Liver (tissue), 8 donors: ENCODE measurements at regions not wholly inside any gene's neighbourhood (a gene's known extent, or its start where the extent isn't known, plus 50 kb on each side); places are given as distances from the start of the nearest gene placed in this dataset.
"Not testable (repeated sequence)": the region's sequence is repeated elsewhere in the genome, so short reads cannot be mapped to it uniquely, and the experiment has no call there.

Experiments
- DNase-seq: peaks from one replicate; pipeline ENCODE4 v3.0.0-alpha.2; 2017; ENCODE audit warnings: low spot score
- H3K27ac ChIP-seq, 2 donors: one replicate each; pipeline ENCODE4 v1.7.0; 2013; ENCODE audit warnings: inconsistent platforms in 2 of 2, low read length in 2 of 2, control low read depth in 1 of 2, low read depth in 1 of 2, mild to moderate bottlenecking in 1 of 2
- H3K27me3 ChIP-seq, 4 donors: one replicate each; pipeline versions ENCODE4 v1.6.1 to v1.7.0; 2013; ENCODE audit warnings: low read length in 3 of 4, inconsistent platforms in 1 of 4, mild to moderate bottlenecking in 1 of 4, moderate library complexity in 1 of 4; ENCODE audit not compliant: control insufficient read depth in 4 of 4, insufficient read depth in 4 of 4
- H3K36me3 ChIP-seq, 4 donors: one replicate each; pipeline versions ENCODE4 v1.6.1 to v1.7.0; 2013; ENCODE audit warnings: low read length in 3 of 4, mild to moderate bottlenecking in 3 of 4, low read depth in 1 of 4, moderate library complexity in 1 of 4; ENCODE audit not compliant: control insufficient read depth in 4 of 4, insufficient read depth in 3 of 4
- H3K4me1 ChIP-seq, 4 donors: one replicate each; pipeline versions ENCODE4 v1.6.1 to v1.7.0; 2013; ENCODE audit warnings: low read length in 3 of 4, mild to moderate bottlenecking in 3 of 4, moderate library complexity in 1 of 4; ENCODE audit not compliant: control insufficient read depth in 4 of 4, insufficient read depth in 4 of 4
- H3K4me3 ChIP-seq, 3 donors: one replicate each; pipeline versions ENCODE4 v1.6.1 to v1.7.0; 2013; ENCODE audit warnings: low read length in 3 of 3, control low read depth in 1 of 3, low read depth in 1 of 3, mild to moderate bottlenecking in 1 of 3
- H3K9ac ChIP-seq, 2 donors: one replicate each; pipeline ENCODE4 v1.7.0; 2013; ENCODE audit warnings: low read length in 2 of 2, mild to moderate bottlenecking in 2 of 2, moderate library complexity in 2 of 2, control low read depth in 1 of 2, low read depth in 1 of 2
- H3K9me3 ChIP-seq, 4 donors: one replicate each; pipeline versions ENCODE4 v1.6.1 to v1.7.0; 2013; ENCODE audit warnings: low read length in 3 of 4; ENCODE audit not compliant: control insufficient read depth in 4 of 4
- CTCF ChIP-seq: fragments of 150-350 bp; IDR thresholded peaks from 2 replicates; pipeline ENCODE4 v1.5.1; 2017; ENCODE audit warnings: improper control_type of control experiment, low read depth, low read length; ENCODE audit not compliant: missing input control
- EGR1 ChIP-seq, 2 donors: IDR thresholded peaks; 2 replicates each; pipeline ENCODE4 v1.6.1; 2016 to 2018; ENCODE audit warnings: antibody characterized with exemption in 2 of 2, low read depth in 2 of 2
- FOXA1 ChIP-seq: IDR thresholded peaks from 2 replicates; pipeline ENCODE4 v1.6.1; 2016; ENCODE audit warnings: antibody characterized with exemption
- FOXA2 ChIP-seq: IDR thresholded peaks from 2 replicates; pipeline ENCODE4 v1.6.1; 2016; ENCODE audit warnings: antibody characterized with exemption
- GABPA ChIP-seq, 2 donors: IDR thresholded peaks in 1 of 2; conservative IDR thresholded peaks in 1 of 2; 2 replicates each; pipeline ENCODE4 v1.6.1; 2016; ENCODE audit warnings: antibody characterized with exemption in 2 of 2, mild to moderate bottlenecking in 1 of 2, moderate library complexity in 1 of 2
- HNF4A ChIP-seq, 2 donors: conservative IDR thresholded peaks; 2 replicates each; pipeline ENCODE4 v1.6.1; 2016; ENCODE audit warnings: antibody characterized with exemption in 2 of 2, mild to moderate bottlenecking in 2 of 2
- HNF4G ChIP-seq: IDR thresholded peaks from 2 replicates; pipeline ENCODE4 v1.6.1; 2016; ENCODE audit warnings: antibody characterized with exemption
- JUND ChIP-seq, 2 donors: IDR thresholded peaks; 2 replicates each; pipeline ENCODE4 v1.6.1; 2016; ENCODE audit warnings: antibody characterized with exemption in 2 of 2
- MAX ChIP-seq: IDR thresholded peaks from 2 replicates; pipeline ENCODE4 v1.6.1; 2016; ENCODE audit warnings: antibody characterized with exemption
- RAD21 ChIP-seq, 2 donors: IDR thresholded peaks; 2 replicates each; pipeline ENCODE4 v1.6.1; 2016; ENCODE audit warnings: antibody characterized with exemption in 2 of 2, mild to moderate bottlenecking in 2 of 2
- REST ChIP-seq: IDR thresholded peaks from 2 replicates; pipeline ENCODE4 v1.6.1; 2016; ENCODE audit warnings: antibody characterized with exemption, mild to moderate bottlenecking
- RXRA ChIP-seq, 2 donors: IDR thresholded peaks; 2 replicates each; pipeline ENCODE4 v1.6.1; 2017 to 2018; ENCODE audit warnings: antibody characterized with exemption in 2 of 2, mild to moderate bottlenecking in 1 of 2
- SP1 ChIP-seq: IDR thresholded peaks from 2 replicates; pipeline ENCODE4 v1.6.1; 2018; ENCODE audit warnings: antibody characterized with exemption, mild to moderate bottlenecking
- TAF1 ChIP-seq: conservative IDR thresholded peaks from 2 replicates; pipeline ENCODE4 v1.6.1; 2016; ENCODE audit warnings: antibody characterized with exemption, mild to moderate bottlenecking
- YY1 ChIP-seq: IDR thresholded peaks from 2 replicates; pipeline ENCODE4 v1.6.1; 2016; ENCODE audit warnings: antibody characterized with exemption, mild to moderate bottlenecking
- ZBTB33 ChIP-seq: IDR thresholded peaks from 2 replicates; pipeline ENCODE4 v1.6.1; 2016; ENCODE audit warnings: antibody characterized with exemption
- WGBS: extraction: QIAGEN DNeasy Blood & Tissue Kit; methylation state at CpG from one replicate; pipeline ENCODE4 v1.1.7; 2013; 5-methylcytosine and 5-hydroxymethylcytosine counted together
- donor health status: healthy.
- donor health status: healthy.
- donor health status: healthy.
- donor health status: healthy.
- donor health status: healthy.

GRCh38 chr6:133136177-133136880, 104.8 kb upstream of the EYA4 start:
- Histone ChIP-seq H3K27ac (no peak overlapping the region), H3K9ac (no peak overlapping the region), H3K9me3 (peaks cover 0 to 2% (median 0%) of the 10 kb centered on the region in 4 donors), H3K27me3 (no peaks in the 10 kb centered on the region), H3K4me3 (no peak overlapping the region), H3K4me1 (no peaks in the 10 kb centered on the region), H3K36me3 (no peaks in the 10 kb centered on the region)
- WGBS, result 46% methylated on average over 1 of the region's 1 CpG
- TF ChIP-seq TAF1 (no peak), RXRA (IDR thresholded peaks at IDR 0.05) (no peak), YY1 (no peak), HNF4G (no peak), RAD21 (IDR thresholded peaks at IDR 0.05) (no peak), FOXA1 (no peak), GABPA (IDR thresholded peaks at IDR 0.05 in 1 of 2, conservative IDR thresholded peaks at IDR 0.05 in 1 of 2) (no peak), JUND (IDR thresholded peaks at IDR 0.05) (no peak), SP1 (no peak), CTCF (no peak), HNF4A (conservative IDR thresholded peaks at IDR 0.05) (no peak), FOXA2 (no peak), EGR1 (IDR thresholded peaks at IDR 0.05; ENCODE audit: low read depth in 2 of 2) (no peak), MAX (no peak), REST (no peak), ZBTB33 (no peak)
- DNase-seq, result no peak

- not testable (repeated sequence) for H3K4me1 ChIP-seq, H3K9me3 ChIP-seq, H3K27me3 ChIP-seq, DNase-seq, H3K9ac ChIP-seq, H3K36me3 ChIP-seq, H3K4me3 ChIP-seq, H3K27ac ChIP-seq
- WGBS, result 88% methylated on average over 30 of the region's 30 CpGs
These were observed 93.5 kb upstream of the EYA4 start for GRCh38 chr6:133147470-133148184.
